GM12878 (cell line): ENCODE measurements at regions not wholly inside any gene's neighbourhood (a gene's known extent, or its start where the extent isn't known, plus 50 kb on each side); places are given as distances from the start of the nearest gene placed in this dataset.

ENCODE experiments used
- ATAC-seq: fragments of 200-7000 bp; cut with Tn5 transposase; 3 replicates; pipeline ENCODE4 v1.9.1; 2020; ENCODE audit warnings: mild to moderate bottlenecking, moderate library complexity
- BruUV-seq: library from RNA; stranded (reverse); fragments of 400-500 nt; replicated peaks from 2 replicates; lab custom pipeline; 2021; lab: Mats Ljungman, UMichigan
- CTCF ChIA-PET: fragments of 300-600 bp; sonication (Branson Sonifier 250); formaldehyde crosslinking; extraction: SDS; loops from one replicate; lab custom pipeline; 2021; ENCODE audit warnings: inconsistent platforms; lab: Yijun Ruan, JAX
- POLR2A ChIA-PET: fragments of 350-600 bp; formaldehyde crosslinking; extraction: SDS; loops from one replicate; lab custom pipeline; 2021; ENCODE audit warnings: inconsistent platforms; lab: Charles Lee
- RAD21 ChIA-PET: fragments of 300-600 bp; sonication (Branson Sonifier 250); formaldehyde crosslinking; loops from one replicate; lab custom pipeline; 2023; ENCODE audit warnings: antibody characterized with exemption; ENCODE audit not compliant: unreplicated experiment; lab: Charles Lee
- SMC1A ChIA-PET: fragments of 300-600 bp; sonication (Branson Sonifier 250); formaldehyde crosslinking; loops from one replicate; lab custom pipeline; 2023; ENCODE audit not compliant: unreplicated experiment, uncharacterized antibody; lab: Charles Lee
- DNase-seq: peaks from one replicate; pipeline ENCODE4 v3.0.0-alpha.2; 2011; ENCODE audit warnings: low read depth, low spot score
- FAIRE-seq: peaks from 3 replicates; lab custom pipeline; 2011; peaks lifted over from hg19 to GRCh38; lab: Jason Lieb, UNC
- H2AFZ ChIP-seq: 2 replicates; pipeline ENCODE4 v1.6.0; 2011; ENCODE audit warnings: low read depth, low read length, control low read depth; ENCODE audit not compliant: control insufficient read depth
- H3K27ac ChIP-seq: 2 replicates; pipeline ENCODE4 v1.5.1; 2011; ENCODE audit warnings: control low read depth; ENCODE audit not compliant: control insufficient read depth, insufficient read depth
- H3K27me3 ChIP-seq, 2 experiments: replicated peaks in 1 of 2; 2 replicates each; pipeline versions ENCODE4 v1.6.0 to v1.6.1; 2011; ENCODE audit warnings: low read length in 1 of 2; ENCODE audit not compliant: control insufficient read depth in 2 of 2, insufficient read depth in 2 of 2
- H3K36me3 ChIP-seq, 2 experiments: 2 replicates each; pipeline ENCODE4 v1.5.1; 2011; ENCODE audit warnings: low read length in 1 of 2; ENCODE audit not compliant: control insufficient read depth in 2 of 2, insufficient read depth in 2 of 2
- H3K4me1 ChIP-seq: 2 replicates; pipeline ENCODE4 v1.6.1; 2011; ENCODE audit warnings: mild to moderate bottlenecking, low read length, moderate library complexity, mixed read lengths; ENCODE audit not compliant: control insufficient read depth, insufficient read depth
- H3K4me2 ChIP-seq: 2 replicates; pipeline ENCODE4 v1.6.0; 2011; ENCODE audit warnings: control low read depth; ENCODE audit not compliant: control insufficient read depth, insufficient read depth
- H3K4me3 ChIP-seq: fragments of 200-600 bp; sonication (generic); 2 replicates; pipeline ENCODE4 v1.5.1; 2016
- H3K79me2 ChIP-seq: 2 replicates; pipeline ENCODE4 v1.6.0; 2011; ENCODE audit warnings: low read length; ENCODE audit not compliant: control insufficient read depth, insufficient read depth
- H3K9ac ChIP-seq: 2 replicates; pipeline ENCODE4 v1.8.0; 2011; ENCODE audit warnings: low read length, control low read depth, mixed read lengths; ENCODE audit not compliant: control insufficient read depth, insufficient read depth
- H3K9me3 ChIP-seq: replicated peaks from 3 replicates; pipeline ENCODE4 v1.5.1; 2011; ENCODE audit warnings: mild to moderate bottlenecking, low read length; ENCODE audit not compliant: control insufficient read depth, insufficient read depth
- H4K20me1 ChIP-seq: 2 replicates; pipeline ENCODE4 v1.6.0; 2011; ENCODE audit not compliant: control insufficient read depth, insufficient read depth
- BRCA1 ChIP-seq: IDR thresholded peaks from 2 replicates; pipeline ENCODE4 v1.6.1; 2011; ENCODE audit warnings: low read depth, low read length, improper control_type of control experiment
- EGR1 ChIP-seq, 2 experiments: IDR thresholded peaks; 1 replicate in 1 of 2; 2 replicates in 1 of 2; pipeline ENCODE4 v1.6.1; 2011 to 2012; ENCODE audit warnings: low read depth in 2 of 2, low read length in 2 of 2, borderline replicate concordance in 1 of 2, mild to moderate bottlenecking in 1 of 2, moderate library complexity in 1 of 2
- POU2F2 ChIP-seq: IDR thresholded peaks from 3 replicates; pipeline ENCODE4 v1.6.1; 2011; ENCODE audit warnings: low read depth, mild to moderate bottlenecking, low read length, borderline replicate concordance
- SKIL ChIP-seq: fragments of 450-650 bp; IDR thresholded peaks from 2 replicates; pipeline ENCODE4 v1.6.1; 2017; ENCODE audit warnings: mild to moderate bottlenecking, low read depth, inconsistent platforms; ENCODE audit not compliant: poor library complexity, severe bottlenecking
- YY1 ChIP-seq: IDR thresholded peaks from 2 replicates; pipeline ENCODE4 v1.6.1; 2011; ENCODE audit warnings: low read depth, mild to moderate bottlenecking, low read length
- ZNF207 ChIP-seq: fragments of 450-650 bp; IDR thresholded peaks from 2 replicates; pipeline ENCODE4 v1.6.1; 2014; ENCODE audit warnings: antibody characterized with exemption, mild to moderate bottlenecking, borderline replicate concordance
- ZNF24 ChIP-seq: fragments of 450-650 bp; IDR thresholded peaks from 2 replicates; pipeline ENCODE4 v1.6.1; 2017; ENCODE audit warnings: antibody characterized with exemption, mild to moderate bottlenecking
- WGBS: methylation state at CpG from one replicate; pipeline ENCODE4 v1.1.6; 2016; ENCODE audit warnings: low lambda C conversion rate; ENCODE audit not compliant: insufficient replicate concordance, insufficient coverage; ENCODE audit errors: missing lambda C conversion rate; 5-methylcytosine and 5-hydroxymethylcytosine counted together
- in situ Hi-C: fragments of 300-500 bp; cut with MboI; formaldehyde crosslinking; loops from 9 replicates; pipeline ENCODE4 v1.14.3; 2018; ENCODE audit warnings: mixed read lengths
- intact Hi-C: fragments of 100-400 bp; cut with micrococcal nuclease; formaldehyde crosslinking; loops from one replicate; pipeline ENCODE4 v1.14.2; 2022; ENCODE audit not compliant: unreplicated experiment
- TF ChIP-seq, protein P1 (sequence below): fragments of 450-650 bp; IDR thresholded peaks from 2 replicates; pipeline ENCODE4 v1.6.1; 2017; ENCODE audit warnings: borderline replicate concordance
- TF ChIP-seq, protein P2 (sequence below): fragments of 450-650 bp; IDR thresholded peaks from 2 replicates; pipeline ENCODE4 v1.6.1; 2016; ENCODE audit warnings: mild to moderate bottlenecking
- TF ChIP-seq, protein P3 (sequence below): IDR thresholded peaks from 2 replicates; pipeline ENCODE4 v1.6.1; 2012; ENCODE audit warnings: low read depth, low read length, improper control_type of control experiment

- FAIRE-seq (peak; percentile 41), DNase-seq (no peak), ATAC-seq (no peak)
- Histone ChIP-seq H3K4me3 (no peak overlapping the region), H3K9ac (no peak overlapping the region), H3K79me2 (no peaks in the 10 kb centered on the region), H2AFZ (no peak overlapping the region), H3K4me1 (no peaks in the 10 kb centered on the region), H3K27ac (no peak overlapping the region), H3K36me3 (no peaks in the 10 kb centered on the region), H4K20me1 (no peaks in the 10 kb centered on the region), H3K27me3 (no peaks in the 10 kb centered on the region), H3K9me3 (no peaks in the 10 kb centered on the region), H3K4me2 (no peak overlapping the region)
- CTCF ChIA-PET: no interaction called here
- SMC1A ChIA-PET: no interaction called here
- BruUV-seq: no TSS peak
- 0% methylated on average over 1 of the region's 1 CpG for WGBS
- in situ Hi-C loops: no loop called here
- TF ChIP-seq SKIL (no peak), YY1 (no peak)
- RAD21 ChIA-PET: no interaction called here
- POLR2A ChIA-PET: no interaction called here
- intact Hi-C loops: no loop called here
Observed at GRCh38 chr12:33323823-33324222, 115.8 kb downstream of the SYT10 start.

DNA sequence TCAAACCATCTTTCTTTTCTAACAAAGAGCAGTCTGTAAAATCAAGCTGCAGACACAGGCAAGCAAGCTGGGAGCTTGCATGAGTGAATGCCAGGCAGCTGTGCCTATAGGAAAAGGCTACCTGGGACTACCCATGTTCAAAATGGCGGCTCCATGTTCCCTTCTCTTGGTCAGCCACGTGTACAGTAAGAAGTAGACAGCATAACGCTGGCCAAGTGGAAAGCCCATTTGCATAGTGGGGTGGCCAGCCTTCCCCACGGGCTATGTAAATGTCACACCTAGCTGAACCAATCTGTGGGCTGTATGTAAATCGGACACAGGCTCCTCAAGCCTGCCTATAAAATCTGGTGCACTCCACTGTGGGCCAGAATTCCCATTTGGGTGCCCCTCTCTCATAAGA lies 117.1 kb downstream of the SYT10 start:
- FAIRE-seq (no peak), DNase-seq (no peak), ATAC-seq (no peak)
- BruUV-seq: no TSS peak
- WGBS: 0% methylated on average over 5 of the region's 5 CpGs
- no peaks in the 10 kb centered on the region for H4K20me1 ChIP-seq
- in situ Hi-C loops (no loop called here), intact Hi-C loops (no loop called here)
- SMC1A ChIA-PET: interaction anchor here (0.6 kb wide), 1 partner anchor 90 kb away, joined by 3 read pairs; no protein-coding TSS in a partner anchor
- no peak overlapping the region for H3K4me3 ChIP-seq
- POLR2A ChIA-PET: no interaction called here
- H3K9ac ChIP-seq: no peak overlapping the region
- CTCF ChIA-PET: no interaction called here
- no peaks in the 10 kb centered on the region for H3K27me3 ChIP-seq
- no peak overlapping the region for H2AFZ ChIP-seq
- H3K27ac ChIP-seq: no peak overlapping the region
- H3K4me2 ChIP-seq: no peak overlapping the region
- H3K9me3 ChIP-seq: no peaks in the 10 kb centered on the region
- H3K79me2 ChIP-seq: no peaks in the 10 kb centered on the region
- RAD21 ChIA-PET: interaction anchor here (0.6 kb wide), 1 partner anchor 106 kb away, joined by 3 read pairs; no protein-coding TSS in a partner anchor
- no peaks in the 10 kb centered on the region for H3K4me1 ChIP-seq
- no peaks in the 10 kb centered on the region for H3K36me3 ChIP-seq
- TF ChIP-seq ZNF207: no peak
- TF ChIP-seq BRCA1: no peak
- TF ChIP-seq, protein P1, sequence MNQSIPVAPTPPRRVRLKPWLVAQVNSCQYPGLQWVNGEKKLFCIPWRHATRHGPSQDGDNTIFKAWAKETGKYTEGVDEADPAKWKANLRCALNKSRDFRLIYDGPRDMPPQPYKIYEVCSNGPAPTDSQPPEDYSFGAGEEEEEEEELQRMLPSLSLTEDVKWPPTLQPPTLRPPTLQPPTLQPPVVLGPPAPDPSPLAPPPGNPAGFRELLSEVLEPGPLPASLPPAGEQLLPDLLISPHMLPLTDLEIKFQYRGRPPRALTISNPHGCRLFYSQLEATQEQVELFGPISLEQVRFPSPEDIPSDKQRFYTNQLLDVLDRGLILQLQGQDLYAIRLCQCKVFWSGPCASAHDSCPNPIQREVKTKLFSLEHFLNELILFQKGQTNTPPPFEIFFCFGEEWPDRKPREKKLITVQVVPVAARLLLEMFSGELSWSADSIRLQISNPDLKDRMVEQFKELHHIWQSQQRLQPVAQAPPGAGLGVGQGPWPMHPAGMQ: no peak
- TF ChIP-seq, protein P2, sequence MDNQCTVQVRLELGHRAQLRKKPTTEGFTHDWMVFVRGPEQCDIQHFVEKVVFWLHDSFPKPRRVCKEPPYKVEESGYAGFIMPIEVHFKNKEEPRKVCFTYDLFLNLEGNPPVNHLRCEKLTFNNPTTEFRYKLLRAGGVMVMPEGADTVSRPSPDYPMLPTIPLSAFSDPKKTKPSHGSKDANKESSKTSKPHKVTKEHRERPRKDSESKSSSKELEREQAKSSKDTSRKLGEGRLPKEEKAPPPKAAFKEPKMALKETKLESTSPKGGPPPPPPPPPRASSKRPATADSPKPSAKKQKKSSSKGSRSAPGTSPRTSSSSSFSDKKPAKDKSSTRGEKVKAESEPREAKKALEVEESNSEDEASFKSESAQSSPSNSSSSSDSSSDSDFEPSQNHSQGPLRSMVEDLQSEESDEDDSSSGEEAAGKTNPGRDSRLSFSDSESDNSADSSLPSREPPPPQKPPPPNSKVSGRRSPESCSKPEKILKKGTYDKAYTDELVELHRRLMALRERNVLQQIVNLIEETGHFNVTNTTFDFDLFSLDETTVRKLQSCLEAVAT: no peak
- no peak for TF ChIP-seq POU2F2
- no peak for TF ChIP-seq EGR1 (IDR thresholded peaks at IDR 0.05; ENCODE audit: borderline replicate concordance in 1 of 2, low read depth in 2 of 2, low read length in 2 of 2)
- TF ChIP-seq ZNF24: no peak
- TF ChIP-seq, protein P3, sequence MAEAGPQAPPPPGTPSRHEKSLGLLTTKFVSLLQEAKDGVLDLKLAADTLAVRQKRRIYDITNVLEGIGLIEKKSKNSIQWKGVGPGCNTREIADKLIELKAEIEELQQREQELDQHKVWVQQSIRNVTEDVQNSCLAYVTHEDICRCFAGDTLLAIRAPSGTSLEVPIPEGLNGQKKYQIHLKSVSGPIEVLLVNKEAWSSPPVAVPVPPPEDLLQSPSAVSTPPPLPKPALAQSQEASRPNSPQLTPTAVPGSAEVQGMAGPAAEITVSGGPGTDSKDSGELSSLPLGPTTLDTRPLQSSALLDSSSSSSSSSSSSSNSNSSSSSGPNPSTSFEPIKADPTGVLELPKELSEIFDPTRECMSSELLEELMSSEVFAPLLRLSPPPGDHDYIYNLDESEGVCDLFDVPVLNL: no peak
